GM23338 (cell line): ENCODE measurements at regions not wholly inside any gene's neighbourhood (a gene's known extent, or its start where the extent isn't known, plus 50 kb on each side); places are given as distances from the start of the nearest gene placed in this dataset.

ENCODE experiments used
- ATAC-seq: fragments of 200-7000 bp; cut with Tn5 transposase; 3 replicates; pipeline ENCODE4 v1.9.1; 2020
- DNase-seq: peaks from one replicate; pipeline ENCODE4 v3.0.0-alpha.2; 2015; ENCODE audit warnings: low spot score
- H2AFZ ChIP-seq: fragments of 200-600 bp; sonication (generic); 2 replicates; pipeline ENCODE4 v1.8.0; 2016; ENCODE audit warnings: antibody characterized with exemption, mild to moderate bottlenecking, moderate library complexity
- H3F3A ChIP-seq: fragments of 200-600 bp; sonication (generic); replicated peaks from 2 replicates; pipeline ENCODE4 v1.8.0; 2017; ENCODE audit warnings: antibody characterized with exemption, mixed run types, low read depth
- H3K27ac ChIP-seq: fragments of 200-600 bp; sonication (generic); 2 replicates; pipeline ENCODE4 v1.6.1; 2016; ENCODE audit warnings: low read depth
- H3K27me3 ChIP-seq: fragments of 200-600 bp; sonication (generic); 2 replicates; pipeline ENCODE4 v1.8.0; 2016; ENCODE audit warnings: mild to moderate bottlenecking, mixed run types, moderate library complexity; ENCODE audit not compliant: insufficient read depth
- H3K36me3 ChIP-seq: fragments of 200-600 bp; sonication (generic); 2 replicates; pipeline ENCODE4 v1.8.0; 2016; ENCODE audit warnings: mild to moderate bottlenecking; ENCODE audit not compliant: insufficient read depth
- H3K4me1 ChIP-seq: fragments of 200-600 bp; sonication (generic); 2 replicates; pipeline ENCODE4 v1.8.0; 2016; ENCODE audit warnings: mild to moderate bottlenecking, moderate library complexity; ENCODE audit not compliant: insufficient read depth
- H3K4me2 ChIP-seq: fragments of 200-600 bp; sonication (generic); 2 replicates; pipeline ENCODE4 v1.7.1; 2017; ENCODE audit warnings: mixed run types
- H3K4me3 ChIP-seq: fragments of 200-600 bp; sonication (generic); 2 replicates; pipeline ENCODE4 v1.6.1; 2016; ENCODE audit warnings: mixed run types
- H3K79me2 ChIP-seq: fragments of 200-600 bp; sonication (generic); replicated peaks from 2 replicates; pipeline ENCODE4 v1.8.0; 2017; ENCODE audit warnings: mild to moderate bottlenecking; ENCODE audit not compliant: insufficient read depth
- H3K9me2 ChIP-seq: fragments of 200-600 bp; sonication (generic); 2 replicates; pipeline ENCODE4 v1.8.0; 2017; ENCODE audit not compliant: insufficient read depth
- H4K20me1 ChIP-seq: fragments of 200-600 bp; sonication (generic); replicated peaks from 2 replicates; pipeline ENCODE4 v1.8.0; 2017; ENCODE audit warnings: mild to moderate bottlenecking; ENCODE audit not compliant: insufficient read depth
- H3K27ac Mint-ChIP-seq: 2 replicates; pipeline ENCODE4 v1.8.0; 2020; ENCODE audit warnings: inconsistent platforms, mild to moderate bottlenecking, moderate library complexity, mixed read lengths
- H3K27me3 Mint-ChIP-seq: 3 replicates; pipeline ENCODE4 v1.8.0; 2022; ENCODE audit warnings: low read depth, mild to moderate bottlenecking, moderate library complexity, mixed read lengths, inconsistent platforms; ENCODE audit not compliant: insufficient read depth, poor library complexity
- H3K36me3 Mint-ChIP-seq: 3 replicates; pipeline ENCODE4 v1.8.0; 2021; ENCODE audit warnings: low read depth, mild to moderate bottlenecking, inconsistent platforms, moderate library complexity, mixed read lengths
- H3K4me1 Mint-ChIP-seq: 3 replicates; pipeline ENCODE4 v1.8.0; 2020; ENCODE audit warnings: mild to moderate bottlenecking, inconsistent platforms, mixed read lengths
- H3K4me3 Mint-ChIP-seq: 3 replicates; pipeline ENCODE4 v1.8.0; 2021; ENCODE audit warnings: moderate library complexity, mild to moderate bottlenecking, inconsistent platforms, mixed read lengths
- H3K9me3 Mint-ChIP-seq: 3 replicates; pipeline ENCODE4 v1.8.0; 2020; ENCODE audit warnings: moderate library complexity, mild to moderate bottlenecking, inconsistent platforms, mixed read lengths
- CREB1 ChIP-seq: fragments of 250-450 bp; sonication (Bioruptor Pico); IDR thresholded peaks from 2 replicates; pipeline ENCODE4 v1.5.0; 2020; ENCODE audit warnings: low read depth, mild to moderate bottlenecking, moderate library complexity
- CTCF ChIP-seq, 2 experiments: fragments of 200-600 bp in 1 of 2; sonication (generic) in 1 of 2; conservative IDR thresholded peaks; 2 replicates each; pipeline versions ENCODE4 v1.5.1 to v1.6.1; 2016 to 2017; ENCODE audit warnings: antibody characterized with exemption in 2 of 2, low read depth in 2 of 2, mild to moderate bottlenecking in 2 of 2, moderate library complexity in 1 of 2
- EZH2 ChIP-seq: fragments of 200-600 bp; sonication (generic); IDR thresholded peaks from one replicate; pipeline ENCODE4 v1.8.0; 2017; ENCODE audit warnings: antibody characterized with exemption, mild to moderate bottlenecking, low read depth; ENCODE audit not compliant: unreplicated experiment
- EZH2phosphoT487 ChIP-seq: fragments of 200-600 bp; sonication (generic); IDR thresholded peaks from one replicate; pipeline ENCODE4 v1.8.1; 2018; ENCODE audit warnings: antibody characterized with exemption; ENCODE audit not compliant: unreplicated experiment
- JUNB ChIP-seq: IDR thresholded peaks from one replicate; pipeline ENCODE4 v1.6.1; 2016; ENCODE audit warnings: antibody characterized with exemption; ENCODE audit not compliant: unreplicated experiment
- NANOG ChIP-seq: IDR thresholded peaks from 2 replicates; pipeline ENCODE4 v1.6.1; 2016; ENCODE audit warnings: antibody characterized with exemption, borderline replicate concordance
- POLR2AphosphoS5 ChIP-seq: IDR thresholded peaks from 2 replicates; pipeline ENCODE4 v1.6.1; 2016; ENCODE audit warnings: antibody characterized with exemption, low read depth
- REST ChIP-seq: IDR thresholded peaks from one replicate; pipeline ENCODE4 v1.6.1; 2018; ENCODE audit warnings: antibody characterized with exemption; ENCODE audit not compliant: unreplicated experiment
- STAT1 ChIP-seq: IDR thresholded peaks from one replicate; pipeline ENCODE4 v1.6.1; 2016; ENCODE audit warnings: antibody characterized with exemption; ENCODE audit not compliant: unreplicated experiment
- ZNF331 ChIP-seq: fragments of 250-450 bp; sonication (Bioruptor Pico); IDR thresholded peaks from 2 replicates; pipeline ENCODE4 v1.5.0; 2020; ENCODE audit warnings: low read depth, mild to moderate bottlenecking, moderate library complexity
- ZNF462 ChIP-seq: fragments of 250-450 bp; sonication (Bioruptor Pico); IDR thresholded peaks from 2 replicates; pipeline ENCODE4 v1.5.0; 2020; ENCODE audit warnings: mild to moderate bottlenecking, moderate library complexity

GRCh38 chr6:97989451-97989850 lies 706.4 kb upstream of the MMS22L start (continued):
- TF ChIP-seq ZNF462 (CRISPR knock-in tag): no peak
- TF ChIP-seq CTCF (conservative IDR thresholded peaks at IDR 0.05; ENCODE audit: low read depth in 2 of 2): no peak
- TF ChIP-seq CREB1 (CRISPR knock-in tag): no peak
- TF ChIP-seq EZH2phosphoT487: no peak
- no peak for TF ChIP-seq ZNF331
- no peak for TF ChIP-seq EZH2

GRCh38 chr6:97995158-97995557 lies 712.1 kb upstream of the MMS22L start:
- Histone ChIP-seq H3K4me3 (no peak overlapping the region), H3K4me2 (no peak overlapping the region), H4K20me1 (no peaks in the 10 kb centered on the region), H3K27me3 (no peaks in the 10 kb centered on the region), H3K9me2 (no peaks in the 10 kb centered on the region), H2AFZ (no peak overlapping the region), H3F3A (no peaks in the 10 kb centered on the region), H3K4me1 (no peaks in the 10 kb centered on the region), H3K27ac (no peak overlapping the region), H3K36me3 (no peaks in the 10 kb centered on the region), H3K79me2 (no peaks in the 10 kb centered on the region)
- Mint-ChIP-seq H3K4me1 (peaks cover 8% of the 10 kb centered on the region; the same call in 2 of the 3 replicates), H3K27ac (no peak overlapping the region), H3K27me3 (no peaks in the 10 kb centered on the region), H3K9me3 (no peaks in the 10 kb centered on the region), H3K4me3 (no peak overlapping the region), H3K36me3 (no peaks in the 10 kb centered on the region)
- DNase-seq (no peak), ATAC-seq (no peak)
- TF ChIP-seq NANOG: no peak
- no peak for TF ChIP-seq POLR2AphosphoS5
- TF ChIP-seq EZH2: no peak
- no peak for TF ChIP-seq STAT1
- no peak for TF ChIP-seq REST
- TF ChIP-seq JUNB: no peak
